ENCODE measurements at regions not wholly inside any gene's neighbourhood (a gene's known extent, or its start where the extent isn't known, plus 50 kb on each side); places are given as distances from the start of the nearest gene placed in this dataset.

DNA sequence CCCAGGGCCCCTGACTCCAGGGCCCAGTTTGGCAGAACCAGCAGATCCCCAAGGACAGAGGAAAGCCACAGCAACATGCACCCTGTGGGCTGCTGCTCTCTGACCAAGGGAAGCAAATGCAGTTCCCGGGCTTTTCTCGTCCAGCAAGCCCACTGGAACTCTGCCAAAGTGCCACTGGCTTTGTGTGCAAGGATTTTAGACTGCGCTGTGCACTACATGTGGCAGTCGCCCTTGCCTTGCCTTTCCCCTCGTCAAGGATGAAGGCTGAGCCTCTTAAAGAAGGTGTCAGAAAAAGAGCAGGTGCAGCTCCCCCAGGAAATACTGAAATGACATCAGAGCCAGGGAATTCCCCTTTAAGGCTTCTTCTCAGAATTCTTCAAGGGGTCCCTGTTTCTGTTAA lies 199.2 kb downstream of the TFCP2L1 start:
- 79% methylated on average over 5 of the region's 5 CpGs for WGBS

DNA sequence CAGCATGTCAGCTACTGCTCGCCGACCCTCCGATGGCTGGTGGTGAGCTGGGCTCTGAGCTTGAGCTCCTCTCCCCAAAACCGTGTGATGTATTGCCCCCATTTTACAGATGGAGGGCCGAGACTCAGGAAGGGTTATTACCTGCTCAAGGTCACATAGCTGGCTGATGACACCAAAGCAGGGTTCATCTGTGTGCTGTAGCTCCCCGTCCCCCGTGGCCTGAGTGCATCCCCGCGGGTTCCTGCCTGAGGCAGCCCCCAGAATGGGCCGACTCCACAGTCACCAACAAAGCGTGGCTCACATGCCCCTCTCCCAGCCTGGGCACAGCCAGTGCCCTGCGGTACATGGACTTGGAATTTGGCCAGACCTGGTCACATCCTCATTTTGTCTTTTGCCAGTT lies 198.6 kb downstream of the TFCP2L1 start:
- DNase-seq = no peak
- Histone ChIP-seq H3K9ac (ENCODE audit: low read length) (no peak overlapping the region), H3K36me3 (ENCODE audit: control insufficient read depth in 1 of 2, insufficient read depth in 2 of 2, low read depth in 1 of 2, low read length in 2 of 2) (no peaks in the 10 kb centered on the region), H3K79me1 (replicated peaks; ENCODE audit: low read length, poor library complexity, severe bottlenecking) (no peaks in the 10 kb centered on the region), H2BK12ac (ENCODE audit: low read length in 2 of 2) (no peak overlapping the region), H3K4me3 (ENCODE audit: insufficient read depth in 1 of 2, low read depth in 1 of 2, low read length in 2 of 2) (no peak overlapping the region), H3K4me1 (ENCODE audit: control insufficient read depth, insufficient read depth, low read depth, low read length) (peaks cover 2% of the 10 kb centered on the region), H2AFZ (ENCODE audit: low read depth, low read length) (no peak overlapping the region), H2AK5ac (ENCODE audit: low read length, severe bottlenecking) (no peak overlapping the region), H3K14ac (ENCODE audit: low read length in 2 of 2) (no peak overlapping the region), H2BK5ac (ENCODE audit: low read depth, low read length, poor library complexity, severe bottlenecking) (no peak overlapping the region), H4K8ac (ENCODE audit: low read length) (no peak overlapping the region), H2BK15ac (ENCODE audit: low read depth, poor library complexity, severe bottlenecking) (no peak overlapping the region), H3K23ac (ENCODE audit: low read length in 2 of 2) (no peak overlapping the region), H3K4ac (ENCODE audit: low read depth in 1 of 2, low read length in 2 of 2) (no peak overlapping the region), H4K91ac (ENCODE audit: low read length) (no peak overlapping the region), H3K27me3 (ENCODE audit: control insufficient read depth in 1 of 2, insufficient read depth in 1 of 2, low read length in 2 of 2) (peaks cover 42 to 49% of the 10 kb centered on the region in 2 experiments), H3K9me3 (ENCODE audit: control insufficient read depth, low read length) (no peaks in the 10 kb centered on the region), H2BK120ac (ENCODE audit: low read depth, low read length) (no peak overlapping the region), H3K4me2 (ENCODE audit: low read length, poor library complexity, severe bottlenecking) (no peak overlapping the region), H3K18ac (ENCODE audit: low read depth in 1 of 2, low read length in 2 of 2) (no peak overlapping the region), H3K27ac (ENCODE audit: low read length, poor library complexity, severe bottlenecking) (no peak overlapping the region)
- WGBS = 91% methylated on average over 12 of the region's 12 CpGs

More for the DNA sequence above, 199.2 kb downstream of the TFCP2L1 start:
- H2BK5ac ChIP-seq (ENCODE audit: low read depth, low read length, poor library complexity, severe bottlenecking) = no peak overlapping the region
- H3K9ac ChIP-seq (ENCODE audit: low read length) = no peak overlapping the region
- no peak overlapping the region for H2AK5ac ChIP-seq (ENCODE audit: low read length, severe bottlenecking)
- no peak for DNase-seq
- H3K23ac ChIP-seq (ENCODE audit: low read length in 2 of 2) = no peak overlapping the region
- H3K4ac ChIP-seq (ENCODE audit: low read depth in 1 of 2, low read length in 2 of 2) = no peak overlapping the region
- H3K4me1 ChIP-seq (ENCODE audit: control insufficient read depth, insufficient read depth, low read depth, low read length) = peaks cover 2% of the 10 kb centered on the region
- no peak overlapping the region for H3K4me2 ChIP-seq (ENCODE audit: low read length, poor library complexity, severe bottlenecking)
- H2BK12ac ChIP-seq (ENCODE audit: low read length in 2 of 2) = no peak overlapping the region
- H3K18ac ChIP-seq (ENCODE audit: low read depth in 1 of 2, low read length in 2 of 2) = no peak overlapping the region
- H3K9me3 ChIP-seq (ENCODE audit: control insufficient read depth, low read length) = no peaks in the 10 kb centered on the region
- no peak overlapping the region for H2AFZ ChIP-seq (ENCODE audit: low read depth, low read length)
- no peak overlapping the region for H3K27ac ChIP-seq (ENCODE audit: low read length, poor library complexity, severe bottlenecking)
- H4K8ac ChIP-seq (ENCODE audit: low read length) = no peak overlapping the region
- no peak overlapping the region for H3K14ac ChIP-seq (ENCODE audit: low read length in 2 of 2)
- no peak overlapping the region for H2BK15ac ChIP-seq (ENCODE audit: low read depth, poor library complexity, severe bottlenecking)
- H2BK120ac ChIP-seq (ENCODE audit: low read depth, low read length) = no peak overlapping the region
- no peak overlapping the region for H4K91ac ChIP-seq (ENCODE audit: low read length)
- no peaks in the 10 kb centered on the region for H3K36me3 ChIP-seq (ENCODE audit: control insufficient read depth in 1 of 2, insufficient read depth in 2 of 2, low read depth in 1 of 2, low read length in 2 of 2)
- H3K4me3 ChIP-seq (ENCODE audit: insufficient read depth in 1 of 2, low read depth in 1 of 2, low read length in 2 of 2) = no peak overlapping the region
- H3K79me1 ChIP-seq (replicated peaks; ENCODE audit: low read length, poor library complexity, severe bottlenecking) = no peaks in the 10 kb centered on the region
- peaks cover 44 to 56% of the 10 kb centered on the region in 2 experiments for H3K27me3 ChIP-seq (ENCODE audit: control insufficient read depth in 1 of 2, insufficient read depth in 1 of 2, low read length in 2 of 2)

DNA sequence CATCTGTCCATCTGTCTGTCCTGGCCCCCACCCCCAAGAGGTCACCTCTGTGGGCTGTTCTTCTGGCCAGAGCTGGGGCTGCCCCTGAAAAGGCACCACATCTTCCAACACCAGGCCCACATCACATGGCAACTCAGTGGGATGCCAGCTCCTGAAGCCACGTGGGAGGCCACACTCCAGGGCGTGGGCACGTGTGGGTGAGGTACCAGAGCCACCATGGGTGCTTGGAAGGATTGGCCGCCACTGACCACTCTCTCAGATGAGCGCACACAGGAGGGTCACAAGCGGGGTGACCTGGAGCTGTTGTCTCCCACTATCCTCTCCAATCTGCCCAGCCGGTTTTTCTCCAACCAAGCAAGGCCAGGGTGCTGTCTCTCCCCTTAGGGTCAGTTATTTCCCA lies 197.9 kb downstream of the TFCP2L1 start:
- Histone ChIP-seq H2AK5ac (ENCODE audit: low read length, severe bottlenecking) (no peak overlapping the region), H3K14ac (ENCODE audit: low read length in 2 of 2) (no peak overlapping the region), H2BK120ac (ENCODE audit: low read depth, low read length) (no peak overlapping the region), H3K9ac (ENCODE audit: low read length) (no peak overlapping the region), H3K27ac (ENCODE audit: low read length, poor library complexity, severe bottlenecking) (no peak overlapping the region), H2AFZ (ENCODE audit: low read depth, low read length) (no peak overlapping the region), H3K4me3 (ENCODE audit: insufficient read depth in 1 of 2, low read depth in 1 of 2, low read length in 2 of 2) (no peak overlapping the region), H2BK15ac (ENCODE audit: low read depth, poor library complexity, severe bottlenecking) (no peak overlapping the region), H2BK12ac (ENCODE audit: low read length in 2 of 2) (no peak overlapping the region), H3K4me2 (ENCODE audit: low read length, poor library complexity, severe bottlenecking) (no peak overlapping the region), H4K91ac (ENCODE audit: low read length) (peak overlapping the region; percentile 29), H3K79me1 (replicated peaks; ENCODE audit: low read length, poor library complexity, severe bottlenecking) (no peaks in the 10 kb centered on the region), H3K4me1 (ENCODE audit: control insufficient read depth, insufficient read depth, low read depth, low read length) (no peaks in the 10 kb centered on the region), H3K36me3 (ENCODE audit: control insufficient read depth in 1 of 2, insufficient read depth in 2 of 2, low read depth in 1 of 2, low read length in 2 of 2) (no peaks in the 10 kb centered on the region), H2BK5ac (ENCODE audit: low read depth, low read length, poor library complexity, severe bottlenecking) (no peak overlapping the region), H3K4ac (ENCODE audit: low read depth in 1 of 2, low read length in 2 of 2) (no peak overlapping the region), H3K27me3 (ENCODE audit: control insufficient read depth in 1 of 2, insufficient read depth in 1 of 2, low read length in 2 of 2) (peaks cover 37 to 43% of the 10 kb centered on the region in 2 experiments), H3K18ac (ENCODE audit: low read depth in 1 of 2, low read length in 2 of 2) (no peak overlapping the region), H3K9me3 (ENCODE audit: control insufficient read depth, low read length) (peaks cover 2% of the 10 kb centered on the region), H4K8ac (ENCODE audit: low read length) (no peak overlapping the region), H3K23ac (ENCODE audit: low read length in 2 of 2) (no peak overlapping the region)
- WGBS = 82% methylated on average over 7 of the region's 7 CpGs
- DNase-seq = no peak

DNA sequence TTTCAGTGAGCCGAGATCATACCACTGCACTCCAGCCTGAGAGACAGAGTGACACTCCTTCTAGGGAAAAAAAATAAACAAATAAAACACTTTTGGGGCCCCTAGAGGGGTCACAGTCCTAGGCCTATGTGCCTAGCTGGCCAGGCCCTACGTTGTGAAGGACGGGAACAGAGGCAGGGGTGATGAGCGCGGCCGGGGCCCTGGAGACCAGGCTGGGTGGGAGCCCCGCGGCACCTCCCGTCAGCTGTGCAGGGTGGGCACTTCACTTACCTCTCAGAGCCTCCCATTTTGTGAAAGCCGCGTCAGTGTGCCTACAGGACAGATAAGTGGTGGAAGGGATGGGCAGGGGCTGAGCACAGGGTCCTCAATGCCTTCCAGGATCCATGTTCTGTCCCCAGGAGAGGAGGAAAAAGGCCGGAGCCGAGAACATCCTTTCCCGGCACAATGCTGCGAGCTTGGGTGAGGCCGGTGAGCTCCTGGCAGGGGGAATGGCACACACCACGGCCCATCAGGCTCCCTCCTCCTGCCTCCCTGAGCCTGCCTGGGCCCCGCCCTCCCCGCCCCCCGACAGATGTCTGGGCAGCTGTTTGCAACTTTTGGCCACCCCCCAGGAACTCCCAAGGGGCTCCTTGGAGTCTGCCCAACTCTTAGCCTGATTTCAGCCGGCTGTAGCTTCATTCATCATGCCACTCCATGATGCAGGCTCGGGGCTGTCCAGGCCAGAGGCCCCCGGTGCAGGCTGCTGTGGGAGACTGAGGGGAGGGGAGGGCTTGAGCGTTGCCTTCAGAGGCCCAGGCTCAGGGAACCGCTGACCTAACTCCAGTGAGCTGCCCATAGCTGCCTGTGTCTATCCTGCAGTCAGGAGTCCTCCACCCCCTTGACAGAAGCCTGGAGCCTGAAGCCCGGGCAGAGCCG lies 196.5 kb downstream of the TFCP2L1 start:
- Histone ChIP-seq H3K9ac (ENCODE audit: low read length) (no peak overlapping the region), H2BK5ac (ENCODE audit: low read depth, low read length, poor library complexity, severe bottlenecking) (no peak overlapping the region), H2AK5ac (ENCODE audit: low read length, severe bottlenecking) (no peak overlapping the region), H3K4me3 (ENCODE audit: insufficient read depth in 1 of 2, low read depth in 1 of 2, low read length in 2 of 2) (no peak overlapping the region), H3K27ac (ENCODE audit: low read length, poor library complexity, severe bottlenecking) (no peak overlapping the region), H3K4me1 (ENCODE audit: control insufficient read depth, insufficient read depth, low read depth, low read length) (no peaks in the 10 kb centered on the region), H3K9me3 (ENCODE audit: control insufficient read depth, low read length) (peaks cover 3% of the 10 kb centered on the region), H2BK15ac (ENCODE audit: low read depth, poor library complexity, severe bottlenecking) (no peak overlapping the region), H3K4me2 (ENCODE audit: low read length, poor library complexity, severe bottlenecking) (no peak overlapping the region), H4K8ac (ENCODE audit: low read length) (no peak overlapping the region), H2AFZ (ENCODE audit: low read depth, low read length) (no peak overlapping the region), H4K91ac (ENCODE audit: low read length) (no peak overlapping the region), H3K4ac (ENCODE audit: low read depth in 1 of 2, low read length in 2 of 2) (no peak overlapping the region), H3K18ac (ENCODE audit: low read depth in 1 of 2, low read length in 2 of 2) (peak overlapping the region in 1 of 2 experiments; percentile 30), H3K14ac (ENCODE audit: low read length in 2 of 2) (no peak overlapping the region), H3K27me3 (ENCODE audit: control insufficient read depth in 1 of 2, insufficient read depth in 1 of 2, low read length in 2 of 2) (peaks cover 32 to 36% of the 10 kb centered on the region in 2 experiments), H3K36me3 (ENCODE audit: control insufficient read depth in 1 of 2, insufficient read depth in 2 of 2, low read depth in 1 of 2, low read length in 2 of 2) (no peaks in the 10 kb centered on the region), H2BK12ac (ENCODE audit: low read length in 2 of 2) (no peak overlapping the region), H3K79me1 (replicated peaks; ENCODE audit: low read length, poor library complexity, severe bottlenecking) (no peaks in the 10 kb centered on the region), H3K23ac (ENCODE audit: low read length in 2 of 2) (no peak overlapping the region), H2BK120ac (ENCODE audit: low read depth, low read length) (no peak overlapping the region)
- DNase-seq = no peak
- whole genome bisulfite sequencing = 80% methylated on average over 25 of the region's 27 CpGs

All from mesenchymal stem cell (in vitro differentiated cells and primary cell).